OCI-LY1 (cell line): ENCODE measurements at regions not wholly inside any gene's neighbourhood (a gene's known extent, or its start where the extent isn't known, plus 50 kb on each side); places are given as distances from the start of the nearest gene placed in this dataset.

Source experiments
- H2AFZ ChIP-seq: fragments of 200-600 bp; sonication (generic), shearing (Covaris generic); 2 replicates; pipeline ENCODE4 v1.6.0; 2014; ENCODE audit warnings: antibody characterized with exemption, mild to moderate bottlenecking, low read length
- H3F3A ChIP-seq: fragments of 200-600 bp; sonication (generic), shearing (Covaris generic); 2 replicates; pipeline ENCODE4 v1.6.0; 2014; ENCODE audit warnings: mild to moderate bottlenecking, antibody characterized with exemption, low read length, moderate library complexity; ENCODE audit not compliant: insufficient read depth
- H3K27ac ChIP-seq: fragments of 200-600 bp; sonication (generic); 2 replicates; pipeline ENCODE4 v1.5.1; 2014; ENCODE audit warnings: low read length, mixed run types, mild to moderate bottlenecking, low read depth; ENCODE audit not compliant: poor library complexity, severe bottlenecking
- H3K27me3 ChIP-seq: fragments of 200-600 bp; sonication (generic); 2 replicates; pipeline ENCODE4 v1.6.0; 2014; ENCODE audit warnings: antibody characterized with exemption, mild to moderate bottlenecking, low read length, moderate library complexity; ENCODE audit not compliant: insufficient read depth
- H3K36me3 ChIP-seq: fragments of 200-600 bp; sonication (generic); 2 replicates; pipeline ENCODE4 v1.6.1; 2014; ENCODE audit warnings: mild to moderate bottlenecking, antibody characterized with exemption, low read length, moderate library complexity, mixed read lengths; ENCODE audit not compliant: insufficient read depth
- H3K4me1 ChIP-seq: fragments of 200-600 bp; sonication (generic); 2 replicates; pipeline ENCODE4 v1.5.1; 2014; ENCODE audit warnings: mild to moderate bottlenecking, low read length, moderate library complexity; ENCODE audit not compliant: insufficient read depth, severe bottlenecking
- H3K4me2 ChIP-seq: fragments of 200-600 bp; sonication (generic), shearing (Covaris generic); 2 replicates; pipeline ENCODE4 v1.6.1; 2014; ENCODE audit warnings: low read length
- H3K4me3 ChIP-seq: fragments of 200-600 bp; sonication (generic); 2 replicates; pipeline ENCODE4 v1.5.1; 2014; ENCODE audit warnings: low read length, low read depth, mild to moderate bottlenecking, mixed read lengths; ENCODE audit not compliant: poor library complexity, severe bottlenecking
- H3K79me2 ChIP-seq: fragments of 200-600 bp; shearing (Covaris generic); 2 replicates; pipeline ENCODE4 v1.6.1; 2016; ENCODE audit warnings: mixed run types, low read length, mixed read lengths; ENCODE audit not compliant: insufficient read depth
- H3K9ac ChIP-seq: fragments of 200-600 bp; sonication (generic), shearing (Covaris generic); 2 replicates; pipeline ENCODE4 v1.6.1; 2014; ENCODE audit warnings: mild to moderate bottlenecking, low read length, mixed read lengths
- H3K9me2 ChIP-seq: fragments of 200-600 bp; sonication (generic), shearing (Covaris generic); 2 replicates; pipeline ENCODE4 v1.6.1; 2014; ENCODE audit warnings: low read depth, mild to moderate bottlenecking, low read length, mixed read lengths
- H3K9me3 ChIP-seq: fragments of 200-600 bp; shearing (Covaris generic); 2 replicates; pipeline ENCODE4 v1.6.1; 2014; ENCODE audit warnings: low read length, mixed read lengths
- H4K20me1 ChIP-seq: fragments of 200-600 bp; sonication (generic), shearing (Covaris generic); 2 replicates; pipeline ENCODE4 v1.6.0; 2016; ENCODE audit warnings: mild to moderate bottlenecking, low read length; ENCODE audit not compliant: insufficient read depth
- EZH2 ChIP-seq: fragments of 200-600 bp; sonication (generic), shearing (Covaris generic); IDR thresholded peaks from 2 replicates; pipeline ENCODE4 v1.8.0; 2017; ENCODE audit warnings: borderline replicate concordance, mixed run types, mild to moderate bottlenecking, antibody characterized with exemption, low read length, moderate library complexity, mixed read lengths
- TF ChIP-seq, protein P1 (sequence below): fragments of 200-600 bp; sonication (generic), shearing (Covaris generic); IDR thresholded peaks from 2 replicates; pipeline ENCODE4 v1.5.1; 2017; ENCODE audit warnings: mild to moderate bottlenecking, antibody characterized with exemption, low read length, moderate library complexity, mixed read lengths

DNA sequence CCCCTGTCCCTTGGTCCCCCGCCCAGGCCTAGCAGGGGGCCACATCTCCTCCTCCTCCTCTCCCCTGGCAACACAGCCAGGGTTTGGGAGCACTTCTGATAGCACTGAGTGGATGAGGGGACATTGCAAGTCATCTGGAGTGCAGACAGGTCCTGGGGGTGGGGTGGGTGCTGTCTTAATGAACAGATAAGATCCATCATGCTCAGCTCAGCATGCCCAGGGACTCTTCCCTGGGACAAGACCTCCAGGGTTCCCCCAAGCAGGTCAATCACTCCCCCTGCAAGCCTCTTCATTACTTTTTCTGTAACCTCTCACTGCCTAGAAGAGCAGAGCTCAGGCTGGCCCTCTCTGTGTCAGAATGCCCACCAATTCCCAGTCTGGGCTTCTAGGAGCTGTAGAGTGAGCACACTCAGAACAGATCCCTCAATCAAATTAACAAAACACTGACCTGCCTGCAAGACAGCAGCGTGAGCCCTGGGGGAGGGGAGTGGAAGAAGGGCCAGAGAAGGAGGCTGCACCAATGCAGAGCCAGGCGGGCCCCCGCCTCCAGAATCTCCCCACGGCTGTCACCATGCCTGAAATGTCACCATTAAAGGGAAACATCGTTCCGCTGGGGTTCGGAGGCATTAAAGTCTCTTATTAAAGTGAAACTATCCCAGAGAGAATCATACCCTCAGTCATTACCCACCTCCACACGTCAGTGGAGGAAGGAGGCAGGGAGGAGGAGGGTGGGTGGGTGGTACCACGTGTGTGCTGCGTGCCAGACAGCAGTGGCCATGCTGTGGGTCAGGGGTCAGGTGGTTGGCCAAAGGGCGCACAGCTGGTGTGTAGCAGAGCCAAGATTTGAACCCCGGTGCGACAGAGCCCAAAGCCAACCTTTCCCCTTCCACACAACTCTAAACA, 114.7 kb upstream of the LINGO1 start:
- no peak for TF ChIP-seq EZH2
- TF ChIP-seq, protein P1, sequence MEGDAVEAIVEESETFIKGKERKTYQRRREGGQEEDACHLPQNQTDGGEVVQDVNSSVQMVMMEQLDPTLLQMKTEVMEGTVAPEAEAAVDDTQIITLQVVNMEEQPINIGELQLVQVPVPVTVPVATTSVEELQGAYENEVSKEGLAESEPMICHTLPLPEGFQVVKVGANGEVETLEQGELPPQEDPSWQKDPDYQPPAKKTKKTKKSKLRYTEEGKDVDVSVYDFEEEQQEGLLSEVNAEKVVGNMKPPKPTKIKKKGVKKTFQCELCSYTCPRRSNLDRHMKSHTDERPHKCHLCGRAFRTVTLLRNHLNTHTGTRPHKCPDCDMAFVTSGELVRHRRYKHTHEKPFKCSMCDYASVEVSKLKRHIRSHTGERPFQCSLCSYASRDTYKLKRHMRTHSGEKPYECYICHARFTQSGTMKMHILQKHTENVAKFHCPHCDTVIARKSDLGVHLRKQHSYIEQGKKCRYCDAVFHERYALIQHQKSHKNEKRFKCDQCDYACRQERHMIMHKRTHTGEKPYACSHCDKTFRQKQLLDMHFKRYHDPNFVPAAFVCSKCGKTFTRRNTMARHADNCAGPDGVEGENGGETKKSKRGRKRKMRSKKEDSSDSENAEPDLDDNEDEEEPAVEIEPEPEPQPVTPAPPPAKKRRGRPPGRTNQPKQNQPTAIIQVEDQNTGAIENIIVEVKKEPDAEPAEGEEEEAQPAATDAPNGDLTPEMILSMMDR: no peak
- Histone ChIP-seq H3K4me2 (no peak overlapping the region), H3K9ac (no peak overlapping the region), H3K9me2 (no peaks in the 10 kb centered on the region), H3K27ac (no peak overlapping the region), H3K79me2 (no peaks in the 10 kb centered on the region), H3K9me3 (no peaks in the 10 kb centered on the region), H2AFZ (no peak overlapping the region), H3K4me3 (no peak overlapping the region), H3K36me3 (no peaks in the 10 kb centered on the region), H4K20me1 (no peaks in the 10 kb centered on the region), H3K4me1 (no peaks in the 10 kb centered on the region), H3K27me3 (no peaks in the 10 kb centered on the region), H3F3A (no peaks in the 10 kb centered on the region)

DNA sequence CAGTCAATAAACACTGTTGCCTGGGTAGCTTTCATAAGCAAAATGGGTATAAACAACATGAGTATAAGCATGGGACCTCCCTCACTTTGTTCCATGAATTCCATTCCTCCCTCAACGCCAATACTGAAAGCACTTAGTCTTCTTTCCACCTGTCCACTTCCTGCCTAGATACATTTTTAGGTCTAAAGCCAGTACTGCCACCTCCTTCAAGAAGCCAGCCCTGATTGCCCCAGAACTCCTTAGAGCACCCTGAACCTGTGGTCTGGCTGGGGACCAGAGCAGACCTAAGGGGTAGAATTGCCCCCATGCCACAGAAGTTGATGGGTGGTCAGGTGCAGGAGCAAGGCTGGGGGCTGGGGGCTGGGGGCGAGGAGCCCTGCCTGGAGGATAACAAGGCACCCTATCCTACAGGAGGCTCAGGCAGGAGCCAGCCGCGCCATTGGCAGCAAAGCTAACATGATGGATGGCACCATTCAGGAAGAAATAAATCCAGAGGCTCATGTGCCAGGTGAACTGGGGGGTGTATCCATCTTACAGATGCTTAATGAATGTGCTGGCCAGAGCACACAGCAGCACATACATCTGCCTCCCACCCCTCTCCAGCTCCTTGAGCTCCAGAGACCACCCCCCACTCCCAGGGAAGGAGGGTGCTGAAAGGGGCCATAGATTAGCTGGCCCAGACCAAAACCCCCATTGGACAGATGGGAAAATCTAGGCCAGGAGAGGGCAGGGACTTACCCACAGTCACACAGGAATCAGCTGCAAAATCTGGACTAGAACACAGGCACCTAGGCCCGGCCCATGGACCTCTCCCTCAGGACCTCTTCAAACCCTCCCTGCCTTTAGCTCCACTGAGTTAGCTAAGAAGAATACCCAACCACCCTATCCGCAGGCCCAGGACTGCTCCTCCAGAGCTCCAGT, 113.8 kb upstream of the LINGO1 start:
- no peak overlapping the region for H2AFZ ChIP-seq
- no peak overlapping the region for H3K27ac ChIP-seq
- H3K4me3 ChIP-seq: no peak overlapping the region
- H3K4me2 ChIP-seq: no peak overlapping the region
- no peaks in the 10 kb centered on the region for H4K20me1 ChIP-seq
- H3K79me2 ChIP-seq: no peaks in the 10 kb centered on the region
- H3K9me3 ChIP-seq: no peaks in the 10 kb centered on the region
- no peaks in the 10 kb centered on the region for H3K27me3 ChIP-seq
- H3K36me3 ChIP-seq: no peaks in the 10 kb centered on the region
- no peaks in the 10 kb centered on the region for H3F3A ChIP-seq
- no peak overlapping the region for H3K9ac ChIP-seq
- no peak for TF ChIP-seq EZH2
- TF ChIP-seq, protein P1: no peak
- no peaks in the 10 kb centered on the region for H3K4me1 ChIP-seq
- no peaks in the 10 kb centered on the region for H3K9me2 ChIP-seq

- Histone ChIP-seq H2AFZ (no peak overlapping the region), H3K9ac (no peak overlapping the region), H4K20me1 (no peaks in the 10 kb centered on the region), H3F3A (no peaks in the 10 kb centered on the region), H3K4me3 (no peak overlapping the region), H3K27ac (no peak overlapping the region), H3K9me3 (no peaks in the 10 kb centered on the region), H3K9me2 (no peaks in the 10 kb centered on the region), H3K79me2 (no peaks in the 10 kb centered on the region), H3K27me3 (no peaks in the 10 kb centered on the region), H3K4me2 (no peak overlapping the region), H3K4me1 (no peaks in the 10 kb centered on the region), H3K36me3 (no peaks in the 10 kb centered on the region)
- no peak for TF ChIP-seq EZH2
- TF ChIP-seq, protein P1: no peak
These were observed 111.7 kb upstream of the LINGO1 start for GRCh38 chr15:77744398-77744797.
